ENCODE measurements at regions not wholly inside any gene's neighbourhood (a gene's known extent, or its start where the extent isn't known, plus 50 kb on each side); places are given as distances from the start of the nearest gene placed in this dataset.

- Histone ChIP-seq H2AK5ac (ENCODE audit: insufficient read length, low read length) (no peak overlapping the region), H4K91ac (ENCODE audit: insufficient read length, low read depth, low read length) (no peak overlapping the region), H3K27me3 (ENCODE audit: insufficient read depth, low read length) (no peaks in the 10 kb centered on the region), H2AFZ (ENCODE audit: low read length) (no peak overlapping the region), H2BK12ac (ENCODE audit: insufficient read length, low read depth, low read length) (no peak overlapping the region), H3K9me3 (ENCODE audit: control insufficient read depth, low read depth, low read length) (no peaks in the 10 kb centered on the region), H2BK20ac (ENCODE audit: low read depth, low read length, poor library complexity, severe bottlenecking) (no peak overlapping the region), H2BK120ac (ENCODE audit: low read depth, low read length, poor library complexity, severe bottlenecking) (no peak overlapping the region), H3K23me2 (ENCODE audit: insufficient read length, low read depth, low read length, poor library complexity, severe bottlenecking) (no peaks in the 10 kb centered on the region), H3K4ac (ENCODE audit: low read depth, low read length) (no peak overlapping the region), H3K9ac (ENCODE audit: extremely low read depth, insufficient read length, low read length) (no peak overlapping the region), H3K56ac (ENCODE audit: insufficient read length, low read depth, low read length) (no peak overlapping the region), H3T11ph (ENCODE audit: low read length) (no peak overlapping the region), H3K27ac (ENCODE audit: insufficient read length, low read depth, low read length) (no peak overlapping the region), H3K14ac (ENCODE audit: insufficient read depth, low read length) (no peak overlapping the region), H3K79me1 (ENCODE audit: insufficient read depth, low read depth, low read length, poor library complexity, severe bottlenecking) (no peaks in the 10 kb centered on the region), H3K79me2 (ENCODE audit: insufficient read depth, low read length) (no peaks in the 10 kb centered on the region), H2BK5ac (ENCODE audit: insufficient read length, low read length) (no peak overlapping the region), H4K20me1 (ENCODE audit: control insufficient read depth, insufficient read depth, insufficient read length) (no peaks in the 10 kb centered on the region), H3K18ac (ENCODE audit: insufficient read length, low read depth, low read length) (no peak overlapping the region), H4K8ac (replicated peaks; ENCODE audit: insufficient read length, low read depth, low read length) (no peak overlapping the region), H3K4me2 (ENCODE audit: insufficient read depth, insufficient read length, low read length) (no peak overlapping the region), H3K23ac (ENCODE audit: insufficient read length, low read depth, low read length) (no peak overlapping the region), H4K5ac (ENCODE audit: insufficient read length, low read depth, low read length) (no peak overlapping the region), H2BK15ac (ENCODE audit: low read depth, low read length) (no peak overlapping the region), H3K4me1 (ENCODE audit: insufficient read depth, low read length) (no peaks in the 10 kb centered on the region)
- no peaks in the 10 kb centered on the region; the same call in 1 of the 2 replicates for H3K27me3 Mint-ChIP-seq (ENCODE audit: low read depth)
- TF ChIP-seq, protein P1, sequence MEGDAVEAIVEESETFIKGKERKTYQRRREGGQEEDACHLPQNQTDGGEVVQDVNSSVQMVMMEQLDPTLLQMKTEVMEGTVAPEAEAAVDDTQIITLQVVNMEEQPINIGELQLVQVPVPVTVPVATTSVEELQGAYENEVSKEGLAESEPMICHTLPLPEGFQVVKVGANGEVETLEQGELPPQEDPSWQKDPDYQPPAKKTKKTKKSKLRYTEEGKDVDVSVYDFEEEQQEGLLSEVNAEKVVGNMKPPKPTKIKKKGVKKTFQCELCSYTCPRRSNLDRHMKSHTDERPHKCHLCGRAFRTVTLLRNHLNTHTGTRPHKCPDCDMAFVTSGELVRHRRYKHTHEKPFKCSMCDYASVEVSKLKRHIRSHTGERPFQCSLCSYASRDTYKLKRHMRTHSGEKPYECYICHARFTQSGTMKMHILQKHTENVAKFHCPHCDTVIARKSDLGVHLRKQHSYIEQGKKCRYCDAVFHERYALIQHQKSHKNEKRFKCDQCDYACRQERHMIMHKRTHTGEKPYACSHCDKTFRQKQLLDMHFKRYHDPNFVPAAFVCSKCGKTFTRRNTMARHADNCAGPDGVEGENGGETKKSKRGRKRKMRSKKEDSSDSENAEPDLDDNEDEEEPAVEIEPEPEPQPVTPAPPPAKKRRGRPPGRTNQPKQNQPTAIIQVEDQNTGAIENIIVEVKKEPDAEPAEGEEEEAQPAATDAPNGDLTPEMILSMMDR (conservative IDR thresholded peaks at IDR 0.05): no peak
- peaks cover 7 to 8% of the 10 kb centered on the region in 2 experiments for H3K4me1 Mint-ChIP-seq
- no peak for DNase-seq
- no CpG with 5 or more reads among the region's 2 CpGs for WGBS (ENCODE audit: extremely low coverage, insufficient read length, low lambda C conversion rate)
- no peak overlapping the region for H3K4me3 Mint-ChIP-seq
- no peaks in the 10 kb centered on the region for H3K9me3 Mint-ChIP-seq
- H3K27ac Mint-ChIP-seq: no peak overlapping the region
- H3K36me3 Mint-ChIP-seq (ENCODE audit: insufficient read depth in 1 of 3, low read depth in 3 of 3): no peaks in the 10 kb centered on the region
These were observed 145.7 kb upstream of the RORA start for GRCh38 chr15:61374848-61375247.
